HG03575 (cell line): ENCODE measurements at regions not wholly inside any gene's neighbourhood (a gene's known extent, or its start where the extent isn't known, plus 50 kb on each side); places are given as distances from the start of the nearest gene placed in this dataset.
"Not testable (repeated sequence)": the region's sequence is repeated elsewhere in the genome, so short reads cannot be mapped to it uniquely, and the experiment has no call there.

Experiments
- ATAC-seq: cut with Tn5 transposase; IDR thresholded peaks from one replicate; pipeline ENCODE4 v1.9.1; 2021; ENCODE audit not compliant: unreplicated experiment, insufficient number of reproducible peaks, low FRiP score; ENCODE audit errors: extremely low read depth

DNA sequence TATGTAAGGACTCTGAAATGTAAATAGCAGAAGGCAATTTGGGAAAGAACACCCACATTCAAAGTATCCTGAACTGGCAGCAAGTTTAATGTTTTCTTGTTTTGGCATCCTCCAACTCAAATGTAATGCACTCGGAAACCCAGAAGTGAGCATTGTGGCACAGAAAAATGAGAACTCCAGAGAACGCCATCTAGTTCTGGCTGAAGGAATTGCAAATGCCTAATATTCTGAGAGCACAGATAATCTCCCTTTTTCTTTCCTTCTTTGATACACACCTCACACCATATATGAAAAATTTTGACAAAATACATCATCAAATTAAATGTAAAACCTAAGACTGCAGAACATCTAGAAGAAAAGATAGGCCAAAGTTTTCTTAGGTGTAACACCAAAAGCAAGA lies 52.1 kb downstream of the PWWP3B start:
- ATAC-seq: no peak

DNA sequence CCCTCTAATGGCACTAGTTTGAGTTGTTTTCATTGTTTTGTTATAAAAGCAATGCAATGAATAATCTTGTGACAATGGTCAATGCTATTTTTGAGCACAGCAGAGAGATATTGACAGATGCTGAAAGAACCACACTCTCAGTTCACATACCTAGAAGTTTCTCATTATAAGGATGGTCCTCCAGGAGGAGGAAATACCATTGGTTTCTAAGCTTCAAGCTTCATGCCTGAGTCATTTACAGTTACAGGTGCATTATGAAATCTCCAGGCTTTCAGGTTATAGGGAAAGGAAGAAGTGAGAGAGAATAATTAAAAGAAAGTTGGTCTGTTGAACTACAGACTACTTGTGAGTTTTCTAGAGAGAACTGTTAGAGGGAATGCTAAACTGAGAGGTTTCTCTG lies 75.3 kb downstream of the PWWP3B start:
- no peak for ATAC-seq

- no peak for ATAC-seq
Measured at GRCh38 chrX:106246511-106246910, 78.4 kb downstream of the PWWP3B start.

- ATAC-seq: no peak
Measured at GRCh38 chrX:106247162-106247561, 79.1 kb downstream of the PWWP3B start.

GRCh38 chrX:106249706-106250379 lies 81.7 kb downstream of the PWWP3B start:
- no peak for ATAC-seq

- ATAC-seq: no peak
Measured at GRCh38 chrX:106263817-106264216, 95.7 kb downstream of the PWWP3B start.

- not testable (repeated sequence) for ATAC-seq
Measured at GRCh38 chrX:106273947-106274587, 106.0 kb downstream of the PWWP3B start.

DNA sequence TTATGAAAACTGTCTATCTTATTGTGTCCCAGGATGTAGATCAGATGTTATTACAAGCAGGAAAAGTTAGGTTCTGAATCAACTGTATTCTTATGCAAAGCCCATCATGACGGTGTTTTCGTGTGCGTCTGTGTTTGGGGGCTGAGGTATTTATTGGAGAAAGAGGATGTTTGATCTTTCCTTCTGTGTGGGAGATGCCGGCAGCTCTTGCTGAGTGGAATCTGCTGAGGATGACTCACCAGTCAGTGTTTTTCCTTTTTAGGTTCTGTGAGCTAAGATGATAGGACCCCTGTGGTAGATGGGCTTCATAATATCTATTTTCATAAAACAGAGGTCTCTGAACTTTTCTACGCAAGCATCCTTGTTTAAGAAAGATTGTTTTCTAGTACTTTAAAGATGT lies 107.1 kb downstream of the PWWP3B start:
- ATAC-seq: not testable (repeated sequence)

DNA sequence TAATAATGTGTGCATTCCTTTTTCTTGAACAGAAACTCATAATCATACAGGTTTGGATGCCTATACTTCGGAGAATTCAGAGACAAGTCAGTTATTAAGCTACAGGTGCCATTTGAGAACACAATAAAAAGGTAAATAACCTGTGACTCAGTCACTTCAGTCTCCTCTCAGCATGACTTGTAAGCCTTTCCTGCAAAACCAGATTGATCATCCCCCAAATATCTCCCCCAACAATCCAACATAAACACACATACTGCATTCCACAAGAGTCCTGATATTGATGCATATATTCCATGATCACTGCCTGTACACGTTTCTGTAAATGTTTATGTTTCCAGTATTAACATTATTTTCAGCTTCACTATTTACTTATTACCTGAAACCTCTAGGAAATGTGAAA lies 110.8 kb downstream of the PWWP3B start:
- ATAC-seq: no peak

GRCh38 chrX:106281383-106281782 lies 113.3 kb downstream of the PWWP3B start:
- no peak for ATAC-seq

- no peak for ATAC-seq
Measured at GRCh38 chrX:106283841-106284240, 115.7 kb downstream of the PWWP3B start.

DNA sequence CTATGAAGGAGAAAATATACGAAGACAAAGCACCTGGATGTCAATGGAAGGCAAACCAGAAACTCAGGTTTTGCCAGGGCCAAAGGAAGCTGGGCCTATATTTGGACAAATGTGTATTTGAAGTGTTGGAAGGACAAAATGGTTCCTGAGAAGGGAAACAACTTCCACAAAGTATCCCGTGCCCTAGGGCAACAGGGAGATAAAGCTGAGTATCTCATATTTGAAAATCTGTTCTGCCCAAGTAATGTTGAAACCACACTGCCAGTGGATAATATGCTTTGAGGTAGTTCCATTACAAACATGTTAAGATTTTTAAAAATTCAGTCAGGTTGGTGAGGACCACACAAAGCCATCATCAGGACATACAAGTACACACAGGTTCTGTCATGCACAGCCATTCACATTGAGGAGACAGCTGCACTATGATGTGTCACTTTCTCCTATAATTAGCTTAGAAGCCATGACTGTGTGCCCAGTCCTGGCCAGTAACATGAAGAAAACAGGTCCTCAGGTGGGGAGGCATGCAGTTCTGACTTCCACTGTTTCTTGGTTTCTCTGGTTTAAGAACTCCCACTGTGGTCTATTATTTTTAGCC lies 116.4 kb downstream of the PWWP3B start:
- ATAC-seq: no peak

- no peak for ATAC-seq
Measured at GRCh38 chrX:106286053-106286650, 118.0 kb downstream of the PWWP3B start.

- not testable (repeated sequence) for ATAC-seq
Measured at GRCh38 chrX:106290778-106291177, 122.7 kb downstream of the PWWP3B start.

DNA sequence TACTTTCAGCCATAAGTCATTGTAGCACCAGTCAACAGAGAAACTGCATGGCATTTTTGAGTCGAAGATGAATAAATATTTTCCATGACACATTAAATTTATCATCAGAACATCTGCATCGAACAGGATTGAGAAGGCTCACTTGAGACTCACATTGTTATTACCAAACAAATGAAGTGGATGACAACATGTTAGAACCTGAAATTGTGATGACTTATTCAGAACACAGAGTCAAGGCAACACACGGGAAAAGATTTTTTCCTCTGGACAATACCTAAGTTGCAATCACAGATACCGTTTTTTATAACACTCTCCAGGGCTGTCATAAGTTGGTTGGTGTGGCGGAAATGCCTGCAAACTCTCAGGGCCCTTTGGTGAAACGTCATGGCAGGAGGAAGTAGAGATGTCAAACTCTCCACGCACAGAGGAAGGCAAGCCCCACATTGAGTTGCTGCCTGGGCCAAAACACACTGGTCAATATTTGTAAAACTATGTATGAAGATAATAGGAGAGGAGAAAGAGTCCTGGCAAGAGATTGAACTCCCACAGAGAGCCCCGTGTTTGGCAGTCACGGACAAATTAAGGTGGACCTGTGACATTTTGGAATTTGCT lies 123.8 kb downstream of the PWWP3B start:
- not testable (repeated sequence) for ATAC-seq

DNA sequence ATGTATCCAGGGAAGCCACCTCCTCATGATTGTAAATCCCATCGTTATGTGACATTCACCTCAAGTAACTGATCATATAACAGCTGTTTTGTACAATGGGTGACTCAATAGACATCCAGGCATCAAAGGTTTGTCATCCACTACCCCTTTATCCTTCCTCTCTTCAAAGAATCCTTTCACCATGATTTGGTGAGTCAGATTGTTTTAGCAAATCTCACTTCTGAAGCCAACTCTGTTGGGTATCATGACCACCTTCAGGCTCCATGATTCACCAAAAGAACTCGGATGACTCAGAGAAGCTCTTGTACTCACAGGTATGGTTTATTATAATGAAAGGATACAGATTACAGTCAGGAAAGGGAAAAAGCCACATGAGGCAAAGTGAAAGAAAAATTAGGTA lies 132.1 kb downstream of the PWWP3B start:
- ATAC-seq: no peak

- no peak for ATAC-seq
Measured at GRCh38 chrX:106300656-106301055, 132.6 kb downstream of the PWWP3B start.

GRCh38 chrX:106302304-106302703 lies 134.2 kb downstream of the PWWP3B start:
- ATAC-seq: no peak

- no peak for ATAC-seq
Measured at GRCh38 chrX:106306391-106306947, 138.4 kb downstream of the PWWP3B start.
